HL-60 (cell line): ENCODE measurements at regions not wholly inside any gene's neighbourhood (a gene's known extent, or its start where the extent isn't known, plus 50 kb on each side); places are given as distances from the start of the nearest gene placed in this dataset.

ENCODE experiments used
- GABPA ChIP-seq: IDR thresholded peaks from 2 replicates; pipeline ENCODE4 v1.6.1; 2012; ENCODE audit warnings: low read depth
- POLR2AphosphoS5 ChIP-seq: IDR thresholded peaks from 2 replicates; pipeline ENCODE4 v1.6.1; 2012; ENCODE audit warnings: low read depth
- TF ChIP-seq, protein P1 (sequence below): IDR thresholded peaks from one replicate; pipeline ENCODE4 v1.5.1; 2011; ENCODE audit warnings: low read length, control low read depth, inconsistent platforms; ENCODE audit not compliant: insufficient read depth
- TF ChIP-seq, protein P2 (sequence below): IDR thresholded peaks from 2 replicates; pipeline ENCODE4 v1.6.1; 2012; ENCODE audit warnings: low read depth; ENCODE audit not compliant: insufficient replicate concordance

DNA sequence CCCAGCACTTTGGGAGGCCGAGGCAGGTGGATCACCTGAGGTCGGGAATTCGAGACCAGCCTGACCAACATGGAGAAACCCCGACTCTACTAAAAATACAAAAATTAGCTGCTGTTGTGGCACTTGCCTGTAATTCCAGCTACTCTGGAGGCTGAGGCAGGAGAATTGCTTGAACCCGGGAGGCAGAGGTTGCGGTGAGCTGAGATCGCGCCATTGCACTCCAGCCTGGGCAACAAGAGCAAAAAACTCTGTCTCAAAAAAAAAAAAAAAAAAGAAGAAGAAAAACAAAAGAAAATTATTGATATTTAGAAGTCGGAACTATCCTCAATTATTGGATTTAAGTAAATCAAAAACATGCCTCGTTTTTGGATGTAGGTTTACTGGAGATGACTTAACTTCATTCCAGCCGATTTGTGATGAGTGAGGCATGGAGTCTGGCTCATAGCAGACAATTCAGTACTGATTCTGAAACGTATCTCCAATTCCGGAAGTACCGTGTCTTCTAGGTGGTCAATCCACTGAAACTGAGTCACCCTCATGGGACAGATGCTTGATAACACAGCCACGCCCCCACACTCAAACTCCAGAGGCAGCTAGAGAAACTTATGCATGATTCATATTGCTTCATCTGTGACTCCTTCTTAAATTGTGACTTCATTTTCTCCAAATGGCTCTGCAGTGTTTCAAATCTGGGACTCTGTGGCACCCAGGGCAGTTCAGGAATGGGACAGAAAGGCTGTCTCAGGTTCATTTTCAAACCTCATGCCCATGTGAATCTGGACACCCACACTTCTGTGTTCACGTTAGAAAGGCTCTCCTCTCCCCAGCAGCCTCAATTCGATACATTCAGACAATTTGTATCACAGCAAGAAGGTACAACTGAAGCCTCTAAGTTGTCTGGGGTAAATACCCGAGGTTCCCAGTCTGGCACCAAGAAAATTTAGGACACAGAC lies 110.4 kb upstream of the ARMC2 start:
- TF ChIP-seq, protein P1, sequence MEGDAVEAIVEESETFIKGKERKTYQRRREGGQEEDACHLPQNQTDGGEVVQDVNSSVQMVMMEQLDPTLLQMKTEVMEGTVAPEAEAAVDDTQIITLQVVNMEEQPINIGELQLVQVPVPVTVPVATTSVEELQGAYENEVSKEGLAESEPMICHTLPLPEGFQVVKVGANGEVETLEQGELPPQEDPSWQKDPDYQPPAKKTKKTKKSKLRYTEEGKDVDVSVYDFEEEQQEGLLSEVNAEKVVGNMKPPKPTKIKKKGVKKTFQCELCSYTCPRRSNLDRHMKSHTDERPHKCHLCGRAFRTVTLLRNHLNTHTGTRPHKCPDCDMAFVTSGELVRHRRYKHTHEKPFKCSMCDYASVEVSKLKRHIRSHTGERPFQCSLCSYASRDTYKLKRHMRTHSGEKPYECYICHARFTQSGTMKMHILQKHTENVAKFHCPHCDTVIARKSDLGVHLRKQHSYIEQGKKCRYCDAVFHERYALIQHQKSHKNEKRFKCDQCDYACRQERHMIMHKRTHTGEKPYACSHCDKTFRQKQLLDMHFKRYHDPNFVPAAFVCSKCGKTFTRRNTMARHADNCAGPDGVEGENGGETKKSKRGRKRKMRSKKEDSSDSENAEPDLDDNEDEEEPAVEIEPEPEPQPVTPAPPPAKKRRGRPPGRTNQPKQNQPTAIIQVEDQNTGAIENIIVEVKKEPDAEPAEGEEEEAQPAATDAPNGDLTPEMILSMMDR, result no peak
- TF ChIP-seq POLR2AphosphoS5, result no peak
- TF ChIP-seq GABPA, result no peak
- TF ChIP-seq, protein P2, sequence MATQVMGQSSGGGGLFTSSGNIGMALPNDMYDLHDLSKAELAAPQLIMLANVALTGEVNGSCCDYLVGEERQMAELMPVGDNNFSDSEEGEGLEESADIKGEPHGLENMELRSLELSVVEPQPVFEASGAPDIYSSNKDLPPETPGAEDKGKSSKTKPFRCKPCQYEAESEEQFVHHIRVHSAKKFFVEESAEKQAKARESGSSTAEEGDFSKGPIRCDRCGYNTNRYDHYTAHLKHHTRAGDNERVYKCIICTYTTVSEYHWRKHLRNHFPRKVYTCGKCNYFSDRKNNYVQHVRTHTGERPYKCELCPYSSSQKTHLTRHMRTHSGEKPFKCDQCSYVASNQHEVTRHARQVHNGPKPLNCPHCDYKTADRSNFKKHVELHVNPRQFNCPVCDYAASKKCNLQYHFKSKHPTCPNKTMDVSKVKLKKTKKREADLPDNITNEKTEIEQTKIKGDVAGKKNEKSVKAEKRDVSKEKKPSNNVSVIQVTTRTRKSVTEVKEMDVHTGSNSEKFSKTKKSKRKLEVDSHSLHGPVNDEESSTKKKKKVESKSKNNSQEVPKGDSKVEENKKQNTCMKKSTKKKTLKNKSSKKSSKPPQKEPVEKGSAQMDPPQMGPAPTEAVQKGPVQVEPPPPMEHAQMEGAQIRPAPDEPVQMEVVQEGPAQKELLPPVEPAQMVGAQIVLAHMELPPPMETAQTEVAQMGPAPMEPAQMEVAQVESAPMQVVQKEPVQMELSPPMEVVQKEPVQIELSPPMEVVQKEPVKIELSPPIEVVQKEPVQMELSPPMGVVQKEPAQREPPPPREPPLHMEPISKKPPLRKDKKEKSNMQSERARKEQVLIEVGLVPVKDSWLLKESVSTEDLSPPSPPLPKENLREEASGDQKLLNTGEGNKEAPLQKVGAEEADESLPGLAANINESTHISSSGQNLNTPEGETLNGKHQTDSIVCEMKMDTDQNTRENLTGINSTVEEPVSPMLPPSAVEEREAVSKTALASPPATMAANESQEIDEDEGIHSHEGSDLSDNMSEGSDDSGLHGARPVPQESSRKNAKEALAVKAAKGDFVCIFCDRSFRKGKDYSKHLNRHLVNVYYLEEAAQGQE, result no peak
